GM18507 (cell line): ENCODE measurements at regions not wholly inside any gene's neighbourhood (a gene's known extent, or its start where the extent isn't known, plus 50 kb on each side); places are given as distances from the start of the nearest gene placed in this dataset.
A peak's percentile ranks its signal among the peaks of the same experiment; 100 is the strongest.

Experiments
- DNase-seq: peaks from one replicate; pipeline ENCODE4 v3.0.0; 2011; ENCODE audit warnings: low read depth; ENCODE audit not compliant: insufficient read length; ENCODE audit errors: extremely low spot score
- FAIRE-seq: peaks from 2 replicates; lab custom pipeline; 2011; peaks lifted over from hg19 to GRCh38; lab: Jason Lieb, UNC

DNA sequence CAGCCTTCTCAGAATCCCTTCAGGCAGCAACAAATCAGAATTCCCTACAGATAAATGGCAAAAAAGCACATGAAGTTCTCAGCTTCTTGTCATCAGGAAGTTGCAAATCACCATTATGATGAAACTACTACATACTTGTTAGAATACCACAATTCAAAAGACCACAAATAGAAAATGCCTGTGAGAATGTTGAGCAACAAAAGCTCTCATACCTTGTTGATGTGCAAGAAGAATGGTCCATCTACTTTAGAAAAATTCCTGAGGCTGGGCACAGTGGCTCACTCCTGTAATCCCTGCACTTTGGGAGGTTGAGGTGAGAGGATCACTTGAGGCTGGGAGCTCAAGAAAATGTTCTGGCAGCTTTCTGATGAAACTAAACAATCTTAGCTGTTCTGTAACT, 278.1 kb downstream of the ICE1 start:
- DNase-seq (no peak), FAIRE-seq (no peak)

DNA sequence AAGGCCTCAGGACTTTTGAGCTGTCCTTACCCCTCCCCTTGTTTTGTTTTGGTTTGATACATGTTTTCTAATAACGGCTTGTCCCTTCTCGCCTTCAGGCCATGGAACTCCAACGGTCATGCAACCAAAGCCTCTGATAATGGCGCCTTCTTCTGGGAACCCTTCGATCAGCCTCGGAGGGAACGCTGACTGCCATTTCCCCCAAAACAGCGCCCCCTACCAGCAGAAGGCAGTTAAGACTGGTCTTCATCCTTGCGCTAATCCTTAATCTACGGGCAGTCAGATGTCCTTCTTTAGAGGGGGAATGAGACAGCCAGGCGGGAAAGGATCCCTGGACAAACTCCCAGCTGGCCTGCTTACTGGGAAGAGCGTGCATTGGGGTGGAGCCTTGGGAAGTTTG, 276.6 kb downstream of the ICE1 start:
- no peak for FAIRE-seq
- DNase-seq, result no peak

- DNase-seq, result no peak
- peak; percentile 15 for FAIRE-seq
These were observed 272.8 kb downstream of the ICE1 start for GRCh38 chr5:5695266-5695665.

GRCh38 chr5:5688925-5689310, 266.4 kb downstream of the ICE1 start:
- no peak for FAIRE-seq
- DNase-seq, result no peak

GRCh38 chr5:5688194-5688924, 265.9 kb downstream of the ICE1 start:
- no peak for FAIRE-seq
- no peak for DNase-seq

DNA sequence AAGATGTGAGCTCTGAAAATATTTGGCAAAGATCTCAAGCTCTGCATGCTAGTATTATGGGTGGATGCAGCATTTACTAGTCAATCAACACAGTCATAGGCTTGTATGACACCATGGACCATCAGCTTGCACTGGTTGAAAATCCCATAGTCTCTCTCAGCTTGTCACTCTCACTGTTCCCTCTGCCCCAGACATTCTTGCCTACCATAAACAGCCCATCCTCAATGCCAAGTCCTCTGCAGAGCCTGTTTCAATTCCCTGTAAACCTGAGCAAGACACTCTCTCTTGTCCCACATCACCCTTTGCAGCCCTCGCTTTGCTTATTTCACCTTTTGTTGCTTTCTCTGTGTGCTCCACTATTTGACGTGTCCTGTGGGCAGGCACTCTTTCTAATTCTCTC, 264.6 kb downstream of the ICE1 start:
- no peak for DNase-seq
- no peak for FAIRE-seq

GRCh38 chr5:5686356-5686755, 263.9 kb downstream of the ICE1 start:
- DNase-seq (no peak), FAIRE-seq (no peak)

DNA sequence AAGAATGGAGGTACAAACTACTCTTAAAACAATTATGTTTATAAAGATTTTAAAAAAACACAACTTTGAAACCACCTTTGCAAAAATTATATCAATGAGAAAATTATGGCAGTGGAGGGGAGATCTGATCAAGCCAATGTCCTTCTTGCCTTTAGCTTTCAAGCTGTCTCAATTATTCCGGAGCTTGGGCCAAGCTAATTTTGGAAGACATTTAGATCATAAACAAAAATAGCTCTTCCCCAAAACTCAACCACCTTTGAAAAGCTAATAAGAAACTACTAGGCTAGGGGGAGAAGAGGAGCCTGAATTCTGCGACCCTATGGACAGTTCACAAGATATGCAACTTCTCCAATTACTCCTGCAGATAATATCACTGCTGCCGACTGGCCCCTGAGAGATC, 263.3 kb downstream of the ICE1 start:
- FAIRE-seq, result no peak

GRCh38 chr5:5683174-5683573, 260.7 kb downstream of the ICE1 start:
- no peak for FAIRE-seq
- DNase-seq, result no peak

More for the DNA sequence above, 263.3 kb downstream of the ICE1 start:
- no peak for DNase-seq

GRCh38 chr5:5678909-5679308, 256.4 kb downstream of the ICE1 start:
- FAIRE-seq (no peak), DNase-seq (no peak)

GRCh38 chr5:5677738-5678137, 255.3 kb downstream of the ICE1 start:
- no peak for FAIRE-seq
- DNase-seq, result no peak

DNA sequence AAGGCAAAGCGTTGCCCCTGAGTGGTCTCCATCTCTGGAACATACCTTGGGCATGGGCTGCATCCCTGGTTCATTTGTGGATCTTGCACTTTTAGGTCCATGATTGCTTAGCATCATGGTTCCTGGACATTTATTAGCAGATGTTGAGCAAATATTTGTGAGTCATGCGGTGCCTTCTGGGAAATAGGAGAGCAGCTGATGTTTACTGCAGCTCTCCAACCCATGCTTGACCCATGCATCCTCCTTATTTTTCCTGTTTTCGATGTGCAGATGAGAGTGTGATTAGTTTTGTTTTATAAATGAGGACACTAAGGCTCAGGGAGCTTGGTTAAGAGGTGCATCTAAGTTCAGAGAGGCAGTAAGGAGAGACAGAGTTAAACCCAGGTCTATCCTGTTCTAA, 253.7 kb downstream of the ICE1 start:
- FAIRE-seq (no peak), DNase-seq (no peak)

DNA sequence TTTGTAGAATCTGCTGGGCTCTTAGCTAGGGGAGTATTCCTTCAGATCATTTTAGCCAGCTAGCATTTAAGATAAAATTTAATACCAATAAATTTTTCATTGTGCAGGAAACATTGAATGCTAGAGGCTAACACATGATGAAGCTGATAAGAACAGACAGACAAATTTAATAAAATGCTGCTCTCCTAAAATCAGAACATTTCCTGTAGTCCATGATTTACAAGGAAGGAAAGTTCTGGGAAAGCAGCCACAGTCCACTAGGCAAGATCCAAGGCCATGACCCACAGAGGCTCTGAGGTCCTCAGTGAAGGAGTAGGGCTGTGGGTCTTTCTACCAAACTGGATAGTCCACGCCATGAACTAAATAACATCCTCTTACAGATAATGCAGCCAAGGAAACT, 253.0 kb downstream of the ICE1 start:
- FAIRE-seq, result no peak
- no peak for DNase-seq

DNA sequence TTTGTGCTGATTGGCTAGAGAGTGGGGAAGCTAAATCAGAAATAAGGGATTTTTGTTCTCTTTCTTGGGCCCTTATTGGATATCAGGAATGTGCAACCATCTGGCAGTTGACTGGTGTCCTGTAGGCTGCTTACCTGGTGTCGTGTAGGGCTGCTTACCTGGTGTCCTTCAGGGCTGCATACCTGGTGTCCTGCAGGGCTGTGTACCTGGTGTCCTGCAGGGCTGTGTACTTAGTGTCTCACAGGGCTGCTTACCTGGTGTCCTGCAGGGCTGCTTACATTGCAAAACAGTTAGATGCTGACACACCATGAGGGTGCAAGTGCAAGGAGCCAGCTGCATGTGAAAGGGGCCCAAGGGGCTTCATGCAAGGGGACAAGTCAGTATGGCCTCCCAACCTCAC, 249.3 kb downstream of the ICE1 start:
- FAIRE-seq, result no peak
- no peak for DNase-seq

DNA sequence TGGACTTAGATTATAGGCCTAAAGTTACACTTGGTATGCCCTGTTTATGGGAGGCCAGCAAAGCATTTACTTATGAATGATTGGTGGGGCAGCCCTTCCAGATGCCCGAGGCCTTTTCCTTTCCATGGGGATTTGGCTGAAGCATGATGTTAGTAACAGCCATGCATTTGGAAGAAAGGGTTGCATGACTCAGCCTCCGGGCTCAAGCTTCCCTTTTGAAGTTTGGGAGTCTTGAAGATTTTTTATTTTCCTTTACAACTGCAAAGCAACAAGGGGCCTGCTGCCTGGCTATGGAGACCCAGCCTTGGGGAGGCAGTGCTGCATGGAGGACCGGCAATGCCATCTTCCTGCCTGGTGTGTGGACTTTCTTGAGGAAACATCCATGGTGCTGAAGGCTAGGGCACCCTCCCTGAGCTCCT, 244.7 kb downstream of the ICE1 start:
- no peak for DNase-seq

GRCh38 chr5:5666369-5666768, 243.9 kb downstream of the ICE1 start:
- DNase-seq, result no peak
- FAIRE-seq, result no peak

More for the DNA sequence above, 244.7 kb downstream of the ICE1 start:
- no peak for FAIRE-seq

DNA sequence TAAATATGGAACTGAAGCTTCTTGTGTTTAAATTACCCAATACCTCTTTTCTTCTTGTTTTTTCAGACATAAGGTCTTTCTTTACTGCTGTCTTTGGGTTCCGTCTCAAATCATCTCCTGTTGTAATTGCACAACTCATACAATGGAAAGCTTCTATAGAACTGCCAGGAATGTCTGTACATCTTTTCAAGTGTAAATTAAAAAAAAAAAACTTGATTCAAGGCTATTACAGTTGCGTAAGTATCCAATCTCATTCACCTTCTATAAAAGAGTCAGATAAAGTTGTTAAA, 243.5 kb downstream of the ICE1 start:
- FAIRE-seq, result no peak

DNA sequence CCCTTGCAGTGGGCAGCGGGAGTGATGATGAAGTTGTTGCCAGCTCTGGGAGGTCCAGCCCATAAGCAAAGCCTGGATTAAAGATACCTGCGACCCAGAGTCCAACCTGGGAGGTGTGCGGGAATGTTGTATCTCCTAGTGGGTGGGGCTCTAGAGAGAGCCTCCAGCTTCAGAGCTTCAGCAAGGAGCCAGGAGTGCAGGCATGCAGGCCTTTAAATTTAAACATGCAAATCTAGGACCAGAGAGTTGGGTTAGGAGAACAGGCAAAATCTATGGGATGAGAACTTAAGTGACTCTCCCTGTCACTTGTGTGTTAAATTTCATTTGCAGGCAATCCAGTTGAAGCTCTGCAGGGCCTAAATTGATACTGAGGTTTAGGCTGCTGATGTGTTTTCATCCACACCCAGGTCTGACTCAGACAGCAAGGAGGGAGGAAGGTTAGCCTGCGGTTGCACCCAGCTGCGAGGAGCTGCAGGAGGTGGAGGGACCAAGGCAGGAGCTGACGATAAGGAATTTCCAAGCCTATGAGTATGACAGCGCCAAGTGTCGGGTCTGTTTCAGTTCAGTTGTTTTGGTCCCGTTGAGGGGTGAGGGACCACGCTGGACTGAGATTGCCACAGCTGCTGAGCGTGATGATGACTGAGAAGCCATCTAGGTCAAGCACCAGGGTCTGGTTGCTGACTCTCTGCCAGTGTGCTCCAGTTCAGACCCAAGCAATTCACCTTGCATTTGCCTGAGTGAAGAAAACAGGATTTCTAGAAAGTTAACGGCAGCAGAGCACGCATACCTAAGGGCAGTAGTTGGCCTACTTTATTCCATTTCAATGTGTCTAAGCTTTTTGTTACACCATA, 243.0 kb downstream of the ICE1 start:
- FAIRE-seq (no peak), DNase-seq (no peak)

More for the DNA sequence above, 243.5 kb downstream of the ICE1 start:
- DNase-seq, result no peak

- DNase-seq, result no peak
- FAIRE-seq, result no peak
These were observed 236.5 kb downstream of the ICE1 start for GRCh38 chr5:5658889-5659465.

DNA sequence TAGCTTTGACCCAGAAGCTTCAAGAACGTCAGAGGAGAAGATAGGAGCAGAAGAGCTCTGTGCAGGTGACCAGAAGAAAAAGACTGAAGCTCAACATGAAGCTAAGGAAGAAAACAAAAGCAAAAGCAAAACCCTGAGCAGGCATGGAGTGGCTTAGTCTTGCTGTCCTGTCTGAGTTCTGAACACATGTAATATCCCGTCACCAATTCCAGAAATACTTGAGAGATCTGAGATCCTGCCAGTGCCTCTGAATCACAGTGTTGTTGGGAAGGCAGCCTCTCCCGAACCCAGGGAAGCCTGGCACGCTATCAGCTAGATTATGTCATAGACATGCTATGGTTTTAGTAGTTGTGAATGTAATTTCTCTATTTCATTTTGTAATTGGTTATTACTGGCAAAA, 235.7 kb downstream of the ICE1 start:
- no peak for DNase-seq
- FAIRE-seq, result no peak

DNA sequence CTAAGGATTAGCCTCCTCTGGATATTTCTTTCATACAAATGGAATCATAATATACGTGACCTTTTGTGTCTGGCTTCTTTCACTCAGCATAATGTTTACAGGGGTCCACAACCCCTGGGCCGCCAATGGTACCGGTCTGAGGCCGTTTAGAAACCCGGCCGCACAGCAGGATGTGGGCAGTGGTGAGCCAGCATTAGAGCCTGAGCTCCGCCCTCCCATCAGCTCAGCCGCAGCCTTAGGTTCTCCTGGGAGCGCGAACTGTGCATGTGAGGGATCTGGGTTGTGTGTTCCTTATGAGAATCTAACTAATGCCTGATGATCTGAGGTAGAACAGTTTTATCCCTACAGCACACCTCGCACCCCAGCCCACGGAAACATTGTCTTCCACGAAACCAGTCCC, 229.7 kb downstream of the ICE1 start:
- no peak for FAIRE-seq
- no peak for DNase-seq
